ENCODE measurements at regions not wholly inside any gene's neighbourhood (a gene's known extent, or its start where the extent isn't known, plus 50 kb on each side); places are given as distances from the start of the nearest gene placed in this dataset.

GRCh38 chrX:138073626-138074025 lies 507.7 kb downstream of the ZIC3 start:
- no peak for TF ChIP-seq CTCF (IDR thresholded peaks at IDR 0.05; ENCODE audit: low read depth, low read length)
- TF ChIP-seq EZH2phosphoT487 (IDR thresholded peaks at IDR 0.05; ENCODE audit: low read depth), result no peak
